OCI-LY1 (cell line): ENCODE measurements at regions not wholly inside any gene's neighbourhood (a gene's known extent, or its start where the extent isn't known, plus 50 kb on each side); places are given as distances from the start of the nearest gene placed in this dataset.

Experiments
- CTCF ChIP-seq: fragments of 200-600 bp; sonication (generic), shearing (Covaris generic); IDR thresholded peaks from 2 replicates; pipeline ENCODE4 v1.5.1; 2017; ENCODE audit warnings: mild to moderate bottlenecking, antibody characterized with exemption, low read length, moderate library complexity, mixed read lengths
- EZH2 ChIP-seq: fragments of 200-600 bp; sonication (generic), shearing (Covaris generic); IDR thresholded peaks from 2 replicates; pipeline ENCODE4 v1.8.0; 2017; ENCODE audit warnings: borderline replicate concordance, mixed run types, mild to moderate bottlenecking, antibody characterized with exemption, low read length, moderate library complexity, mixed read lengths

DNA sequence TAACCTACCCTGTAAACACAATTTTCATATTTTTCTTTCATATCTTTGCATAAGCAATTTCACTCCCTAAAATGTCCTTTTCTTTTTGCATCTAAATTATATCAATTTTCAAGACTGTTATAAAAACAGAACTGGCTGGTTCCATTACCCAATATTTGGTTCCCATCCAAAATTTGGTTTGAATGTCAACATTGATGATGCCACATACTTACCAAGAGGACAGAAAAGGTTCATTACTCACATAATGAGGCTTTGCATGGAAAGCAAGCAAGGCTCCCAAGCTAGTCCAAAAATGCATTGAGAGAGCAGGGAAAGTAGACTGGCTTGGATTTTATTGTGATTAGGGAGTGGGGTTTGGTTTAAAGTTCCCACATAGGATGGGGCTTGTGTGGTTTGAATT is 144.4 kb upstream of the AKIRIN2 start:
- no peak for TF ChIP-seq CTCF
- TF ChIP-seq EZH2: no peak
